ENCODE measurements at regions not wholly inside any gene's neighbourhood (a gene's known extent, or its start where the extent isn't known, plus 50 kb on each side); places are given as distances from the start of the nearest gene placed in this dataset.

- TF ChIP-seq, protein P1, sequence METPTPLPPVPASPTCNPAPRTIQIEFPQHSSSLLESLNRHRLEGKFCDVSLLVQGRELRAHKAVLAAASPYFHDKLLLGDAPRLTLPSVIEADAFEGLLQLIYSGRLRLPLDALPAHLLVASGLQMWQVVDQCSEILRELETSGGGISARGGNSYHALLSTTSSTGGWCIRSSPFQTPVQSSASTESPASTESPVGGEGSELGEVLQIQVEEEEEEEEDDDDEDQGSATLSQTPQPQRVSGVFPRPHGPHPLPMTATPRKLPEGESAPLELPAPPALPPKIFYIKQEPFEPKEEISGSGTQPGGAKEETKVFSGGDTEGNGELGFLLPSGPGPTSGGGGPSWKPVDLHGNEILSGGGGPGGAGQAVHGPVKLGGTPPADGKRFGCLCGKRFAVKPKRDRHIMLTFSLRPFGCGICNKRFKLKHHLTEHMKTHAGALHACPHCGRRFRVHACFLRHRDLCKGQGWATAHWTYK (CRISPR knock-in tag; IDR thresholded peaks at IDR 0.05), result no peak
- no peak for TF ChIP-seq KDM1A (IDR thresholded peaks at IDR 0.05)
- Histone ChIP-seq H2AFZ (ENCODE audit: low read depth, low read length) (no peak overlapping the region), H3K4me3 (no peak overlapping the region), H3K4me2 (ENCODE audit: insufficient read depth, low read length) (no peak overlapping the region), H3K79me2 (ENCODE audit: control insufficient read depth, insufficient read depth, low read length) (no peaks in the 10 kb centered on the region), H3K4me1 (replicated peaks in 1 of 2; ENCODE audit: control insufficient read depth in 2 of 2, insufficient read depth in 2 of 2, low read length in 2 of 2) (no peaks in the 10 kb centered on the region), H3K27me3 (ENCODE audit: control insufficient read depth in 2 of 2, insufficient read depth in 2 of 2, low read length in 2 of 2) (no peaks in the 10 kb centered on the region), H3K9me3 (replicated peaks; ENCODE audit: control insufficient read depth, insufficient read depth, low read depth, low read length) (no peaks in the 10 kb centered on the region), H3K9ac (ENCODE audit: insufficient read depth in 1 of 2, low read depth in 2 of 2, low read length in 2 of 2) (no peak overlapping the region), H4K20me1 (replicated peaks; ENCODE audit: control insufficient read depth, insufficient read depth, low read length) (no peaks in the 10 kb centered on the region), H3K9me1 (ENCODE audit: control insufficient read depth, insufficient read depth, low read length) (no peaks in the 10 kb centered on the region), H3K27ac (ENCODE audit: extremely low read depth, low read depth, low read length) (no peak overlapping the region), H3K36me3 (ENCODE audit: control insufficient read depth, insufficient read depth, low read length) (no peaks in the 10 kb centered on the region)
- CTCF ChIA-PET (ENCODE audit: low intra/inter-chr PET ratio), result no interaction called here
- intact Hi-C loops (cut with micrococcal nuclease), result no loop called here
- no peak for ATAC-seq
- in situ Hi-C loops (cut with MboI), result no loop called here
- DNase-seq (ENCODE audit: extremely low read depth in 1 of 4, low spot score in 3 of 4), result no peak
- POLR2A ChIA-PET, result no interaction called here
- 2% methylated on average over 4 of the region's 4 CpGs for WGBS (ENCODE audit: insufficient coverage, low coverage, missing lambda C conversion rate)
- FAIRE-seq, result no peak
- no TSS peak for BruUV-seq (replicated peaks)
These were observed 263.1 kb upstream of the FOXN3 start for GRCh38 chr14:89680156-89680555.

DNA sequence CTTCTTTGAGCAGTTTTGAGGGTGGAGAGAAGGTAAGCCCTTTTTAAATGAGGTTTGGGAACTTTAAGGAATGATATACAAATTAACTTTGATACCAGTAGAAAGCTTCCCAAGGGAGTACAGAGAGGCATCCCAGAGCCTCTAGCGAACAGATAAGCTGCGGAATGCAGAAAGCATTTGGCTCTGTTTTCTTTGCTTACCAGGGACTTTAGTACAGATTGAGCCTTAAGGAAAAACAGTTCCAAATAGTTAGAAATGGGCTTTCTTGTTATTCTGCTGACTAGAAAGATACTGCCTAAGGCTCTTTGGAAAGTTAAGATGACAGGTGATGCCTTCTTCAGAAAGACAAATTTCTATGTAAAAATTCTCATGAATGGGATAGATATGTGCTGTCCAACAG is 261.7 kb upstream of the FOXN3 start:
- DNase-seq (ENCODE audit: extremely low read depth in 1 of 4, low spot score in 3 of 4), result no peak
- intact Hi-C loops (cut with micrococcal nuclease), result no loop called here
- BruUV-seq (replicated peaks), result no TSS peak
- ChIA-PET CTCF (ENCODE audit: low intra/inter-chr PET ratio) (no interaction called here), POLR2A (no interaction called here)
- Histone ChIP-seq H4K20me1 (replicated peaks; ENCODE audit: control insufficient read depth, insufficient read depth, low read length) (no peaks in the 10 kb centered on the region), H3K79me2 (ENCODE audit: control insufficient read depth, insufficient read depth, low read length) (no peaks in the 10 kb centered on the region), H3K36me3 (ENCODE audit: control insufficient read depth, insufficient read depth, low read length) (no peaks in the 10 kb centered on the region), H2AFZ (ENCODE audit: low read depth, low read length) (no peak overlapping the region), H3K4me1 (replicated peaks in 1 of 2; ENCODE audit: control insufficient read depth in 2 of 2, insufficient read depth in 2 of 2, low read length in 2 of 2) (no peaks in the 10 kb centered on the region), H3K9ac (ENCODE audit: insufficient read depth in 1 of 2, low read depth in 2 of 2, low read length in 2 of 2) (no peak overlapping the region), H3K9me3 (replicated peaks; ENCODE audit: control insufficient read depth, insufficient read depth, low read depth, low read length) (no peaks in the 10 kb centered on the region), H3K27me3 (ENCODE audit: control insufficient read depth in 2 of 2, insufficient read depth in 2 of 2, low read length in 2 of 2) (no peaks in the 10 kb centered on the region), H3K9me1 (ENCODE audit: control insufficient read depth, insufficient read depth, low read length) (no peaks in the 10 kb centered on the region), H3K4me3 (no peak overlapping the region), H3K27ac (ENCODE audit: extremely low read depth, low read depth, low read length) (no peak overlapping the region), H3K4me2 (ENCODE audit: insufficient read depth, low read length) (no peak overlapping the region)
- TF ChIP-seq KAT8 (IDR thresholded peaks at IDR 0.05; ENCODE audit: low read depth), result no peak
- TF ChIP-seq AFF1 (IDR thresholded peaks at IDR 0.05; ENCODE audit: low read depth in 1 of 2, partially characterized antibody in 2 of 2), result no peak
- TF ChIP-seq ZNF175 (CRISPR knock-in tag; IDR thresholded peaks at IDR 0.05; ENCODE audit: low read depth), result no peak
- no peak for ATAC-seq
- in situ Hi-C loops (cut with MboI), result no loop called here
- whole genome bisulfite sequencing (ENCODE audit: insufficient coverage, low coverage, missing lambda C conversion rate), result 0% methylated on average over 2 of the region's 2 CpGs
- FAIRE-seq, result no peak
